ENCODE measurements at regions not wholly inside any gene's neighbourhood (a gene's known extent, or its start where the extent isn't known, plus 50 kb on each side); places are given as distances from the start of the nearest gene placed in this dataset.

DNA sequence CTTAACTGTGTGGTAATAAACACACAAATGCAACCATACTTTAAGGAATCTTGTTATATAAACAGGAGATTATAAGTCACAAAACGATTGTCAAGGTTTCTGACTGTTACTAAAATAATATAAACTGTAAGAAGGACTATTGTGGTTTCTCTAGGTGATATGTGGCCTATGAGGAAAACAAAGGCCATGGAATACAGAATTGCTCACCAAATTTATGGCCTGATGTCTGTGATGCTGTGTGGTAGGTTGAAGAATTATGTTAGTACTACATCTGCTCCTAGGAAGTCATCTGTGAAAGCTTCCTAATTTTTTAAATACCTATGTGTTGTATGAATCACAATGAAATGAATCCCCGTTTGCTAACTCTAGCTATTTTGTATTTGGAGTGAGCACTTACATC is 875.4 kb upstream of the MAP3K7 start:
- Mint-ChIP-seq H3K4me1 (ENCODE audit: unreplicated experiment) (peaks cover 16% of the 10 kb centered on the region), H3K36me3 (ENCODE audit: unreplicated experiment) (no peaks in the 10 kb centered on the region), H3K4me3 (ENCODE audit: unreplicated experiment) (no peak overlapping the region), H3K27me3 (ENCODE audit: unreplicated experiment) (no peaks in the 10 kb centered on the region), H3K9me3 (ENCODE audit: unreplicated experiment) (peaks cover 4% of the 10 kb centered on the region), H3K27ac (ENCODE audit: unreplicated experiment) (peak overlapping the region; percentile 64)
- no peak for DNase-seq (ENCODE audit: extremely low spot score, unreplicated experiment)
- no peak for TF ChIP-seq CTCF (IDR thresholded peaks at IDR 0.05)

DNA sequence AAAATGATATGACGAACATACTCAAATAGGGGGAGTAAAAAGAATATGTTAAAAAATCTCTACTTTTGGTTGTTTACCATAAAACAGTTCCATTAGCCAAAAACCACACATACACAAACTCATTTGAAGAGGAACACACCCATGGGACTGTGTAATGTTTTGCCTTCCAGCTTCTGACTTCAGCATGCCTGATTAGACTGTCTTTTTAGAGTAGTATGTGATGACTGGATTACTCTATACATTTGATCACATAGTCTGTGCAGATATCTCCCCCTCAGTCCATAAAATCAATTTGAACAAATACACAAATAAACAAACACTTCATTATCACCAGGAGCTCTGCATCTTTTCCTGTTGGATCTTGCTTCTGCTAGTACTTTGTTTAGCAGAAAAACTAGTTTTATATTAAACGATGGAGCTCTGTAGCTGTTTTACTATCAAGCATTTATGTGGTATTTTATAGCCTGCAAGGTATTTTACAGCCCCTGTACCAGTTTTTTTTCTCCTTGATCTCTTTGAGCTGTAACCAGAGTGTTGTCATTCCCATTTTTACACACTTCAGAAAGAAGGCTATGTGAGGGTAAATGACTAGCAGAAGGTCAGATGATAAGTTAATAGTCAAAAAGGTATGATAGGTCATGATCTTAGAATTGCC is 866.5 kb upstream of the MAP3K7 start:
- TF ChIP-seq CTCF (IDR thresholded peaks at IDR 0.05): no peak
- DNase-seq (ENCODE audit: extremely low spot score, unreplicated experiment): no peak
- Mint-ChIP-seq H3K4me3 (ENCODE audit: unreplicated experiment) (no peak overlapping the region), H3K27me3 (ENCODE audit: unreplicated experiment) (no peaks in the 10 kb centered on the region), H3K36me3 (ENCODE audit: unreplicated experiment) (no peaks in the 10 kb centered on the region), H3K27ac (ENCODE audit: unreplicated experiment) (no peak overlapping the region), H3K9me3 (ENCODE audit: unreplicated experiment) (peaks cover 18% of the 10 kb centered on the region), H3K4me1 (ENCODE audit: unreplicated experiment) (peaks cover 21% of the 10 kb centered on the region)

- Mint-ChIP-seq H3K27me3 (ENCODE audit: unreplicated experiment) (no peaks in the 10 kb centered on the region), H3K27ac (ENCODE audit: unreplicated experiment) (no peak overlapping the region), H3K4me1 (ENCODE audit: unreplicated experiment) (peaks cover 31% of the 10 kb centered on the region), H3K9me3 (ENCODE audit: unreplicated experiment) (peaks cover 6% of the 10 kb centered on the region), H3K36me3 (ENCODE audit: unreplicated experiment) (no peaks in the 10 kb centered on the region), H3K4me3 (ENCODE audit: unreplicated experiment) (no peak overlapping the region)
- no peak for TF ChIP-seq CTCF (IDR thresholded peaks at IDR 0.05)
- DNase-seq (ENCODE audit: extremely low spot score, unreplicated experiment): no peak
These were observed 862.7 kb upstream of the MAP3K7 start for GRCh38 chr6:91449539-91449938.

GRCh38 chr6:91447530-91448254 is 860.8 kb upstream of the MAP3K7 start:
- no peak overlapping the region for H3K27ac Mint-ChIP-seq (ENCODE audit: unreplicated experiment)
- no peak for DNase-seq (ENCODE audit: extremely low spot score, unreplicated experiment)
- no peaks in the 10 kb centered on the region for H3K27me3 Mint-ChIP-seq (ENCODE audit: unreplicated experiment)
- peaks cover 12% of the 10 kb centered on the region for H3K9me3 Mint-ChIP-seq (ENCODE audit: unreplicated experiment)
- peaks cover 11% of the 10 kb centered on the region for H3K36me3 Mint-ChIP-seq (ENCODE audit: unreplicated experiment)
- H3K4me3 Mint-ChIP-seq (ENCODE audit: unreplicated experiment): no peak overlapping the region
- no peak for TF ChIP-seq CTCF (IDR thresholded peaks at IDR 0.05)
- H3K4me1 Mint-ChIP-seq (ENCODE audit: unreplicated experiment): peaks cover 37% of the 10 kb centered on the region

GRCh38 chr6:91447081-91447480 is 860.2 kb upstream of the MAP3K7 start:
- no peak for TF ChIP-seq CTCF (IDR thresholded peaks at IDR 0.05)
- Mint-ChIP-seq H3K27me3 (ENCODE audit: unreplicated experiment) (no peaks in the 10 kb centered on the region), H3K9me3 (ENCODE audit: unreplicated experiment) (peaks cover 18% of the 10 kb centered on the region)

More at GRCh38 chr6:91447081-91447480, 860.2 kb upstream of the MAP3K7 start:
- no peak overlapping the region for H3K27ac Mint-ChIP-seq (ENCODE audit: unreplicated experiment)
- H3K36me3 Mint-ChIP-seq (ENCODE audit: unreplicated experiment): peaks cover 17% of the 10 kb centered on the region
- DNase-seq (ENCODE audit: extremely low spot score, unreplicated experiment): no peak
- no peak overlapping the region for H3K4me3 Mint-ChIP-seq (ENCODE audit: unreplicated experiment)
- peaks cover 43% of the 10 kb centered on the region for H3K4me1 Mint-ChIP-seq (ENCODE audit: unreplicated experiment)

All from osteocyte (in vitro differentiated cells).